Dermis blood vessel endothelial cell (primary cell): ENCODE measurements at regions not wholly inside any gene's neighbourhood (a gene's known extent, or its start where the extent isn't known, plus 50 kb on each side); places are given as distances from the start of the nearest gene placed in this dataset.
"Not testable (repeated sequence)": the region's sequence is repeated elsewhere in the genome, so short reads cannot be mapped to it uniquely, and the experiment has no call there.

Experiments used
- DNase-seq: peaks from one replicate; pipeline ENCODE4 v3.0.0; 2010

DNA sequence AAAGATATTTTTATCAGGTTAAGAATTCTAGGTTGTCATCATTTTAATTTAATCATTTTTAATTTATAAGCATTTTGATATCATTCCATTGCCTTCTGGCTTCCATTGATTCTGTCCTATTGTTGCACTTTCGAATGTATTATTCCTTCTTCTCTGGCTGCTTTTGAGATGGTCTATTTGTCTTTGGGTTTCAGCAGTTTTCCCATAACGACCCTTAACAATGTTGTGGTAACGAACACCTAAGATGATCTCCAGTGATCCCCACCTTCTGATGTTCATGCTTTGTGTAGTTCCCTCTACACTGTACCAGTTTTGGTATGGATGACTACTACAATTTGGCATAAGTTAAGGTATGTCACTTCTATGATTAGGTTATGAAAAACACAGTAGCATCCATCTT is 59.9 kb downstream of the MINAR1 start:
- DNase-seq = no peak

DNA sequence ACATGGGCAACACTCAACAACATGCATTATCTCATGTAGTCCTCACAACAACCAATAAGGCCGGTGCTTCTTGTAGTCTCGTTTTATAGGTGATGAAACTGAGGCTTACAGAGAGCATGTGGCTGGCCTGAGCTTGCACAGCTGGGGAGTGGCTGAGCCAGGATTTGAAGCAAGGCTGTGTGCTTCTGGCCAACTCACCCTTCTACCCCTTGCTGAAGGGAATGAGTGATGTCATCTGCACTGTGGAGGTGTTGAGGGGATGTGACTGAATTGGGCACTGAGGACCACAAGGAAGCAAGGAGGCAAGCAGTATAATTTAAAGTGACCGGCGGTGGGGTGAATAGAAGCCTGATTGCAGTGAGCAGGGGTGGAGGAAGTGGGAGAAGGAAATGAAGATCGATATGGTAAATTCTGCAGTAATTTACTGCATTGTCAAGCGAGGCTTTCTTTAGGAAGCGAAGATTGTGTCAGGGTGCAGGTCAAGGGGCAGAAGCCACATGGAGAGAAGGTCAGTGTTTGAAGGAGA is 62.3 kb downstream of the MINAR1 start:
- no peak for DNase-seq

DNA sequence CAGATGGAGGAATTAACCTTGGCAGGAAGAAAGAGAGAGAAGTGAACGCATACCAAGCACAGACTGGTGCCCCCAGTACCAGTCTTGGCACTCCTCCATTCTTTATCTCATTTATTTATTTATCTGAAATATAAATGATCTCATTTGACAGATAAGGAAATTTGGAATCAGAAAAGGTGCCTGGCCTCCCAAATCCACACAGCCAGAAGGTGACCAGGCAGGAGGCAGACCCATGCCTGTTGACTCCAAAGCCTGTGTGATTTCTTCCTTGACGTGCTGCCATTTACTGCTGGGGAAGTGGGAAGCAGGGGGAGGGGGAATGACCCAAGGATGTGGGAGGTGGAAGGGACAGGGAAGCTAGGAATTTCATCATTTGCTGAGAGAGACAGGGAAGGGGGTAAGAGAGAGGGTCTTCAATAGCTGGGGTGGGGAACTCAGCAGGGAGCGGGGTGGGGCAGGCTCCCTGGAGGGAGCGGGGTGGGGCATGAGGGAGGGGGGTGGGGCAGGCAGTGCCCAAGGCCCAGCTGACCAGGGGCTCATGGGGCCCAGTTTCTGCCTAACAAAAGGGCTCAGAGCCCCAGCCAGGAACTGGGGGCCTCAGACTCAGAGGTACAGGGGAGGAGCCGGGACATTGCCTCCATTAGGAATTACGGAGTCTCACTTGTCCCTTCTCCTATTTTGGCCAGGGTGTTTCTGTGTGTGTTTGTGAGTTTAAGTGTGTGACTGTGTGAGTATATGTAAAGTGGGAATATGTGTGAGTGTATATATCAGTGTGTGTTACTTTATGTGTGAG is 63.0 kb downstream of the MINAR1 start:
- no peak for DNase-seq

DNA sequence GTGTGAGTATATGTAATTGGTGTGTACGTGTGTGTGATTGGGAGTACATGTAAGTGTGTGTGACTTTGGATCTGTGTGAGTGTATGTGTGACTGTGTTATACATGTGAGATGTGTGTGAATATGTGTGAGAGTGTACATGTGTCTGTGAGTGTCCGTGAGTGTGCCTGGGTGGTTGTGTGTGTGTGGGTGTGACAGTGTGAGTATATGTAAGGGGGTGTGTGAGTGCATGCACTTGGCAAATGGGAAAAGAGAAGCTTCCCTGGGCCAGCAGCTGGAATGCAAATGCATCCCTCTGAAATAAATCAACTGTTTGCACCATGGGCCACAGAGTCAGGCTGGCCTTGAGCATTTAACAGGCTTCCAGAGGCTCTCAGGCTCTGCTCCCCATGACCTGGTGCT is 63.6 kb downstream of the MINAR1 start:
- DNase-seq = no peak

DNA sequence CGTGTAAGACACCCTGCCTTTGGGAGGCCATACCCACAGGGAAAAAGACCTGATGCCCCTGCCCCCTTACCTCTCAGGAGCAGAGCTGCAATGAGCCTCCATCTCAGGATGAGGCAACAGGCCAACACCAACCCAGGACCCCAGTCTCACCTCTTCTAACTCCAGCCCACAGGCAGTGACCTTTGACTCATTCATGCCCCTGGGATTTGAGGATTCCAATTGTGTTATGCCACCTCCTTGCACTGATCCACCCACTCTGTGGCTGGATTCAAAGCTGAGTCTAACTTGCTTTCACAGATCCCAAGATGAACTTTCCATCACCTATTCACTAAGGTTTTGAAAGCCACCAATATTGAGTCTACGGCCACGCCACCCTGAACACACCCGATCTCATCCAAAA is 64.7 kb downstream of the MINAR1 start:
- DNase-seq = no peak

DNA sequence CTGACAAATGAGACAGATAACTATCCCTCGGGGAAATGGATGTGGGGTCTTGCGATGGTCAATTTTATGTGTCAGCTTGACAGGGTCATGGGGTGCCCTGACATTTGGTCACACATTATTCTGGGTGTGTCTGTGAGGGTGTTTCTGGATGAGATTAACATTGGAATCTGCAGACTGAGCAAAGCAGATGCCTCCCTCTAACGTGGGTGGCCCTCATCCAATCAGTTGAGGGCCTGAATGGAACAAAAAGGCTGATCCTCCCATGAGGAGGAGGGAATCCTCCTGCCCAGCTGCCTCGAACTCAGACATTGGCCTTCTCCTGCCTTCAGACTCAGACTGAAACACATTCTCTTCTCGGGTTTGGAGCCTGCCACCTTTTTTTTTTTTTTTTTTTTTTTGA is 69.0 kb downstream of the MINAR1 start:
- DNase-seq = no peak

DNA sequence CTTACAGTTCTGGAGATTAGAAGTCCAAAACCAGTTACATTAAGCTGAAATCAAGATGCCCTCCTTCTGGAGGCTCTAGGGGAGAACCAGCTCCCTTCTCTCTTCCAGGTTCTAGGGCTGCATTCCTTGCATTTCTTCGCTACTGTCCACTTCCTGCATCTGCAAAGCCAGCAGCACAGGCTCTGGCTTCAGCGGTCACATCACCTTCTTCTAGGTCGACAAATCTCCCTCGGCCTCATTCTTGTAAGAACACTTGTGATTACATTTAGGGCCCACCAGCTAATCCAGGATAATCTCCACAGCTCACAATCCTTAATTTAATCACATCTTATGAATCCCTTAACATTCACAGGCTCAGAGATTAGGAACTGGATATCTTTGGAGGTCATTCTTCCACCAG is 73.8 kb downstream of the MINAR1 start:
- no peak for DNase-seq

DNA sequence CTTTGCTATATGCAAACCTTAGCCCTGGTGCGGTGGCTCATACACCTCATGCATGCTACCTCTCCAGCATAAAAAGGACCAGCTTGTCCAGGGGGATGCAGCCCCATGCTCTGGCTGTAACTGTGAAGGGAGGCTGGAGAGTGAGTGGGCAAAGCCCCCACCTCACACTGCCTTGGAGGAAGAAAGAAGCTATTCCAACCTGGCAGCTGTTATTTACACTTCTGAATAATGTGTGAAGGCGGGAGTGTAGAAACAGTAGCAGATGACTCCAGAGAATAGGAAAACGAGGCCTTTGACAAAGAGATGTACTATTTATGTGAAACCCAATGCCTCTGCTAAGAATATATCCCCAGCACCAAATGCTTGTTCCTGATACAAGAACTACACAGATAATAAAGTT is 80.7 kb downstream of the MINAR1 start:
- DNase-seq = not testable (repeated sequence)

DNA sequence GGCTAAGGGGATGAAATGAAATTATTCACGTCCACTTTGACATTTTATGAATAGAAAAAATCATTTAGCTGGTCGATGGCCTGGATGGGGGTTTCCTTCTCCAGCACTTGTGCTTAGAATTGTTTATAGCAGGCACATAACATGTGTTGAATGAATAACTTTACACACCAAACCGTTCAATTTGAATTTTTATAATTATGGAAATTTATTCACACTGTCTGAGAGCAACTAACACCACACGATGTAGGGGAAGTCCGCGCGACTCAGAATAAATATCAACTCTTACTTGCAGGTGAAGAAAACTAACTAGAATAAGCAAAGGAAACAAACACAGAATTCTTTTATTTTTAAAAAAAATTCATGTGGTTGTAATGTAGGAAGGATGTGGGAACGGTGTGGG is 81.3 kb downstream of the MINAR1 start:
- DNase-seq = no peak

DNA sequence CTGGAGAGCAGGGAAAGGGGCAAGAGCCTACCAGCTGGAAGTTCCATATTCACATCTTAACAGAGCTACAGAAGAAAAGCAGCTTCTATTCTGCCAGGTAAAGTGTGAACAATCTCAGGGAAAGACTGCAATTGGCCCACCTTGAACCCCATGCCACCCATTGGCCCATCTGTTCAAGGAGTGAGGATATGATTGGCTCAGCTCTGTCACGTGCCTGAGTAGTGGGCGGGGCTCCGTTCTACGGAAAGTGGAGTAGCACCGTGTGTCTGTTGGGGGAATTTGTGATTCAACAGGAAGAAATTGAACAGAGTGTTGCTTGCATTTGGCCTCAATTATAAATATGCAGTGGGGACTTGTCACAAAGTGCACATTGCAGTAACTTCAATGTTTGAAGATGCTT is 81.8 kb downstream of the MINAR1 start:
- DNase-seq = no peak

DNA sequence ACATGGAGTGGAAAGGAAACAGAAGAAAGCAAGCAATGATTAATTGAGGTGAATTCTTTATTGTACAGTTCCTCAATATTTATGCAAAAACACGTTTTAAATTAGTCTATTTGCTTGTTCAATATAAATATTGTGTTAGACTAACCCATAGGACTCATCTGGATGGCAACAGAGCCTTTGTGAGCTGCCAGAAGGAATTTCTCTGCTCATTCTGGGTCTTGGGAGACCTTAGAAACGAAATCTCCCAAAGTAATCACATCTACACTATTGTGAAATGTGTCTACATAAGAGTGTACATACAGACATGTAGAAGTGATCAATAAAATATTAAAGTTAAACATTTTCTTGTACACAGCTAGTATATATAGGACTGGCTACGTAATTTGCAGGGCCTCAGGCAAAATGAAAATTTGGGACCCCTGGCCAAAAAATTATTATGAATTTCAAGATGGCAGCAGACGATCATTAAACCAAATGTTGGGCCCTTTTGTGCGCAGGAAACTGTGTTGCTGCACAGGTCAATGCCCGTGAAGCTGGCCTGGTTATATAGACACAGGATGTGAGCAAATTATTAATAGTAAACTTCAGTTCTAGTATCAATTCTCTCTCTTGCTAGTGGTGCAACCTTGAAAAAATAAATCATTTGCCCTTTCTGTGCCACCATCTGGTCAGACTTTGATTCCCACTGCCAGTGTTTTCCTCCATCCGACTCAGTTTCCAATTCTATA is 83.3 kb downstream of the MINAR1 start:
- DNase-seq = no peak

DNA sequence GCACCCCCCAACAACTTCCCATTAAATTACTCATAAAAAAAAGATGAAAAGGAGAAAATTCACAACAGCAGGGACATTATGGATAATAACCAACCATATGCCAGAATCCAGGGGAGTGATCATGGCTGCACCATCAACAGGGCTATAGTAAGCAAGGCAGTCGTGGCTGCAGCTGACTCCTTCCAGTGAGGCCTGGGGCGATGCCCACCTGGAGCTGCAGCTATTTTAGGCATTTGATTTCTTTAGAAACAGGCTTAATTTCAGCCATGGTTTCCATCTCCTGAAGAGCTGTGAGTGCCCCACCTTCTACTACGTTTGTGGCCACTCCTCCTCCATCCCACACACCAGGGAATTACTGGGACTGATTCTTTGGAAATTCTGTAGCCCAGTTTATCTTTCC is 84.0 kb downstream of the MINAR1 start:
- DNase-seq = no peak

DNA sequence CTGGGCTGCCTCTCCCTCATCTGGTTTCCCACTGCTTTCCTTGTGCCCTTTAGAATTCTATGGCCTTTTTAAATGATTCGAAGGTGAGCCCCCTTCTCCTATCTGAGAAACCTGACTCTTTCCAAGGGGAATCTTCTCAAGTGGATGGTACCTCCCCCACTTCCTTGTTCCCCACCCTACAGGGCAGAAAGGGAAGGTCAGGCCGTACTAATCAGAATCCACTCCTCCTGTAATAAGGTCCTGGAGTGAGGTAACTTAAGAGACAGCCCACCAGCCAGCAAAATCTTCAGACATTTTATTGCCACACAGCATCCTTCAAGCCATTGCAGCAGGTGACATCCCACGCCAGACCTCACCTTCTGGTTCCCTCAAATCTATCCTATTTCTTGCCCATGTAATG is 84.5 kb downstream of the MINAR1 start:
- no peak for DNase-seq

DNA sequence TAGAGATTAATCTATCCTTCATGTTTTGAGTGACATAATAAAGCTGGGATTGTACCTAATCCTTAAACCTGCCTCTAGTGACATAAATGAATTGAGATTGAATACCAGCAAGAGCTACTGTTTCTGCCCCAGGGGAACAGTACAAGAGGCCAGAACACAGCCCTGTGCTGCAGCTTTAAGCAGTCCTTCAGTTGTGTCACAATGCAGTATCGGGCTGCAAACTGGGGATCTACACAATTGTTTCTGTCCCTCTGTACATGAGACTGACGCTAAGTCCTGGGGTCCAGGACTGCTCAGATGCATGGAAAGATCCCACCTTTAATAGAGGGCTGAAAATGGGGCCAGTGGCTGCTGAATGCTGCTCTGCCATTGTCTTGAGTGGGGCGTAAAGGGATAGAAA is 87.5 kb downstream of the MINAR1 start:
- no peak for DNase-seq

DNA sequence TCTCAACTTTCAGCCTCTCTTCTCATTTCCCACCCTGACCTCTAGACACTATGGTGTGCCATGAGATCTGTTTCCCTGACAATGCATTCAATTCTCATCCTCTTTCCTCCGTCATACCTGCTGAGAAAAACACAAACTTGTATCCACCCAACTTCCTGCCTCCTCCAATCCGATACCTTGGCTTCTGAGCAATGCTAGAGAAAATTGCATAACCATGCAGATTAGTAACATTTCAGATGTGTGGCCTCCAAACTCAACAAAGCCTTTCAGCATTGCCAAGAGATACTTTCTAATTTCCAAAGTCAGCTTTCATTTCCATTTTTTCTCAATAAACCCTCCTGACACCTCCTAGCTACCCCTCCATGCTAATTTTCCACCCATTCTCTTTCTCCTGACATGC is 88.5 kb downstream of the MINAR1 start:
- no peak for DNase-seq

DNA sequence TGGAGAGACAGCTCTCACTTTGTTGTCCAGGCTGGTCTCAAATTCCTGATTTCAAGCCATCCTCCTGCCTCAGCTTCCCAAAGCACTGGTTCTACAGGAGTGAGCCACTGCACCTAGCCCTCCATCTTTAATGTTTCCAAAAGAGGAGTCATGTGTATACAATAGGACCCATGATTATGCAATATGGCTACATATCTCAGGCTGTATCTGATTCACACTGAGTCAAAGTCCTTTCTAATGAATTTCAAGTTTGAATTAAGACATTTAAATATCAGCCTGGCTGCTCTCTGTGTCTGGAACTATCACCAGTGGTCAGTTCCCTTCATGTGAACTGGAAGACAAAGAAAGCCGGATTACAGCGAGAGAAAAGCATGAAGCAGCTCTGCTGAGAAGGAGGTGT is 90.5 kb downstream of the MINAR1 start:
- no peak for DNase-seq

DNA sequence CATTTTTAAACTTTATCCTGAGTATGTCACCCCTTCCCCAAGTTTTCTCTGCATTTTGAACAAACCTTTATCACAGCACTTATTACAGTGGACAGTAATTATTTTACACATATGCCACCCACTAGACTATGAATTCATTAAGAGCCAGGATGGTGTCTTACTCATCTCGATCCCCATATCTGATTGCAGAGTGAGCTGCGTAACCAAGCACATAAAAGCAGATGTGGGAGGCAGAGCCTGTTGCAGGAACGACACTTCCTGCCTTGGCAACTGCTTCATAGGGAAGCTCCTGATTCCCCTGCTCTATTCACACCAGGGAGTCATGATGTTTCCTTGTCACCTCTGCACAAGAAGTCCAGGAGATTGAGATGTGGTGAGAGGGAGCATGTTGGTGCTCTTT is 91.1 kb downstream of the MINAR1 start:
- DNase-seq = no peak

DNA sequence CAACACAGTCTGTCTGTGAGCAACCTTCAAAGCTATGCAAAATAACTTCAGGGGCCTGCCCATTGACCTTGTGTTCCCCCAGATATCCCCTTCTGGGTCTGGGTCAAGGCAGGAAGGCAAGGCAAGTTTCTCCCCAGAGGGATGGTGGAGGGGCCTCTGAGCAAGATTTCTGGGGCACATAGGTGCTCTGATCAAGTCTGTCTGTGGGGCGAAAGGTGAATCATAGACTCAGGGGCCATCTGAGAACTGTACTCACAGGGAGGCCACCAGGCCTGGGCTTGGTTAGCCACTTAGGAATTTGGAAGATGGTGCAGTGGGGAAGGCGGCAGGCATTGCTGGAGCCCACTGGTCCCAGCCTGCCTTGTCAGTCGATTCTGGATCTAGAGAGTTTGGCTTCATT is 92.4 kb downstream of the MINAR1 start:
- DNase-seq = no peak

DNA sequence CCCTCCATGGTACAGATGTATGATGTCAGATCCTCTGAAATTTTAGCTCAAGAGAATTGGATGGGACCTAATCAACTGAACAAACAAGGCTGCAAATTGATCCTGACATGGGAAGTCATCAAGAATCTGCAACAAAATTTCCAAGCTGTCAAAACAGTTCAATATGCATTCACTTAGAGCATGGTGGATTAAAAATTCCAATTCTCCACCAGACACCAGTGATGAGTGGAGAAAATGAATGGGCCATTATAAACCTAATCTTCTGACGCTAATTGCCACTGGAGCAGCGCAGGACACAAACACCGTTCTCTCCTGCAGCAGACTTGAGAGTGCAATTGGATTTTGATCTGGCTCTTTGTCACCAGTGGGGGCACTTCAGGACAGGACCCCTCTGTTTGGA is 94.2 kb downstream of the MINAR1 start:
- no peak for DNase-seq

DNA sequence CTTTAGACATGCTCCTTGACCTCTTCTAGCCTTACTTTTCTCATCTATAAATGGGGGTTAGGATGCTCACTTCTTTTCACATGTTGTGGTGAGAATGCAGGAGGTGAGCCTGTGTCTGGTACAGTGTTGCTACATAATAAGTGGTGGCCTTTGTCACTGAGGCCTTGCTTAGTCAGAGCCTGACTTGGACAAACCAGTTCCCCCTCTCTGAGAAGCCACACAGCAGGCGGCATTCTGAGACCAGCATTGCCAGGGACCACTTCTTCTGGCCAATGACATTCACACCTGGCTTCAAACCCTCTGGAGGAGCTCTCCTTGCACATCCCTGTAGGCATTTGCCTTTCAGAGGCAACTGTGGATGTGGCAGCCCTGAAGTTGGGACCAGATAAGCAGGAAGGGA is 95.7 kb downstream of the MINAR1 start:
- no peak for DNase-seq

DNA sequence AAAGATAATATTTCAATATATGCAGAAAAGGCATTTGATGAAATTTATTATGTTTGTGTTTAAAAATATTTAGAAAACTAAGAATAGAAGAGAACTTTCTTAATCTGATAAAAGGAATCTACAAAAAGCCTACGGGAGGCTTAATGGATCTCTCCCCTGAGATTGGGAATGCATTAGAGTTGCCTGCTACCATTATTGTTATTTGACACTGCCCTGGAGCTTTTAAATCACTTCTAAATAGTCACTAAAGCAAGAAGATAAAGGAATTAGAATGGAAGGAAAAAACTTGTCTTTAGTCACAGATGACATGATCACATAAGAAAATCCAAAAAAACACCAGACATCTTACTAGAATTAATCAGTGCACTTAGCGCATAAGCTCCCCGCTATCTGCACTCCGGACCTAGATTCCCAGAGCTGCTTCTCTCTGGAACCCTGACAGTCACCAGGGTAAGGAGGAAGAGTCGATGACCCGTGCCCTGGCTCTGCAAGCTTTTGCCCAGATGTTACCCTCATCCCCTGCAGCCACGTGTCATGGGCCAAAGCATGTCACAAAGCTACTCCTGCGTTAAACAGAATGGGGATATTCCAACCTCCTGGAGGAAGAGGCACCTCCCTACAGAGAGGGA is 97.1 kb downstream of the MINAR1 start:
- DNase-seq = no peak

DNA sequence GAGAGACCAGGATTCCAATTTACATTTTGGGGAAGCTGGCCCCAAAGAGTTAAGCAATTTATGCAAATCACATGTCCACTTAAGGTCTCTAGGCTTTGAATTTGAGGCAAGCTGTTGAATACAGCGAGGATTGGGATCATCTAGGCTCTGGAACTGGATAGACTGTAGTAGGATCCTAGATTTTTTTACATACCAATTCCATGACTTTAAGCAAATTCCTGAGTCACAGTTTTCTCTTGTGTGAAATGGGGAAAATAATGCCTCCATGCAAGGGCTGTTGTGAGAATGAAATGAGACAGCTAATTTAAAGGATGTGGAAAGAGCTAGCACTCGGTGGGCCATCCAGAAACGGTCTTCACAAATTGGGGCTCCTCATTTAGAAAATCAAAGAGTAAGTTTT is 103.4 kb downstream of the MINAR1 start:
- no peak for DNase-seq

DNA sequence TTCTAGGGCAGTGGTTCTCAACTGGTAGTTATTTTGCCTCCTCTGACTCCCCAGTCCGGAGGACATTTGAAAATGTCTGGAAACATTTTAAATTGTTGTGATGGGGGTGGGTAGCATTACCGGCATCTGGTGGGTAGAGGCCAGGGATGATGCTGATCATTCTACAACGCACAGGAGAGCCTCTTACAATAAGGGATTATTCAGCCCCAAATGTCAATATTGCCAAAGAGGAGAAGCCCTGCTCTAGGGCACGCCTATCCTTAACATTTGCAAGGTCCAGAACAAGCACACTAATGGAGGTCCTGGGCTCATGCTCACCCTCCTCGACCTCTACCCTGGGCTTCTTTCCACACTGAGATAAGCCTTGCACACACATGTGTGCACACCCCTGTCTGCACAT is 106.4 kb downstream of the MINAR1 start:
- no peak for DNase-seq

DNA sequence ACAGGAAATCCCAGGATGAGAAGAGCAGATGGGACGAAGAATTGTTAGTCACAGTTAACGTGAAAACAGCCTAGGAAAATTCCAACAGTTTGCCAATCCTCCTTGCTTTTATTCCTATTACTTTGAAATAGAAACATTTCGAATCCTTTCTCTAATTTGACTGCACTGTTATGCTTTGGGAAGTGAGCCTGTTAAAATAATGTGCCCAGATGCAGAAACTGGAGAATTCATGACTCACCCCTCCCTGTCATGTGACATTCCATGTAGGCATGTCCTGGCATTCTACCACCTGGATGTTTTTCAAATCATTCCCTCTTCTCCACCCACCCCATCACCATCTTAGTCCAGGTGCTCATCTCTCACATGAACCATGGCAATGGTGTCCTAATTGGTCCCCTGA is 107.3 kb downstream of the MINAR1 start:
- DNase-seq = no peak
